Liver (tissue), 8 donors: ENCODE measurements at regions not wholly inside any gene's neighbourhood (a gene's known extent, or its start where the extent isn't known, plus 50 kb on each side); places are given as distances from the start of the nearest gene placed in this dataset.

Experiments used
- DNase-seq: peaks from one replicate; pipeline ENCODE4 v3.0.0-alpha.2; 2017; ENCODE audit warnings: low spot score
- H3K27ac ChIP-seq, 2 donors: one replicate each; pipeline ENCODE4 v1.7.0; 2013; ENCODE audit warnings: inconsistent platforms in 2 of 2, low read length in 2 of 2, control low read depth in 1 of 2, low read depth in 1 of 2, mild to moderate bottlenecking in 1 of 2
- H3K27me3 ChIP-seq, 4 donors: one replicate each; pipeline versions ENCODE4 v1.6.1 to v1.7.0; 2013; ENCODE audit warnings: low read length in 3 of 4, inconsistent platforms in 1 of 4, mild to moderate bottlenecking in 1 of 4, moderate library complexity in 1 of 4; ENCODE audit not compliant: control insufficient read depth in 4 of 4, insufficient read depth in 4 of 4
- H3K36me3 ChIP-seq, 4 donors: one replicate each; pipeline versions ENCODE4 v1.6.1 to v1.7.0; 2013; ENCODE audit warnings: low read length in 3 of 4, mild to moderate bottlenecking in 3 of 4, low read depth in 1 of 4, moderate library complexity in 1 of 4; ENCODE audit not compliant: control insufficient read depth in 4 of 4, insufficient read depth in 3 of 4
- H3K4me1 ChIP-seq, 4 donors: one replicate each; pipeline versions ENCODE4 v1.6.1 to v1.7.0; 2013; ENCODE audit warnings: low read length in 3 of 4, mild to moderate bottlenecking in 3 of 4, moderate library complexity in 1 of 4; ENCODE audit not compliant: control insufficient read depth in 4 of 4, insufficient read depth in 4 of 4
- H3K4me3 ChIP-seq, 3 donors: one replicate each; pipeline versions ENCODE4 v1.6.1 to v1.7.0; 2013; ENCODE audit warnings: low read length in 3 of 3, control low read depth in 1 of 3, low read depth in 1 of 3, mild to moderate bottlenecking in 1 of 3
- H3K9ac ChIP-seq, 2 donors: one replicate each; pipeline ENCODE4 v1.7.0; 2013; ENCODE audit warnings: low read length in 2 of 2, mild to moderate bottlenecking in 2 of 2, moderate library complexity in 2 of 2, control low read depth in 1 of 2, low read depth in 1 of 2
- H3K9me3 ChIP-seq, 4 donors: one replicate each; pipeline versions ENCODE4 v1.6.1 to v1.7.0; 2013; ENCODE audit warnings: low read length in 3 of 4; ENCODE audit not compliant: control insufficient read depth in 4 of 4
- EGR1 ChIP-seq, 2 donors: IDR thresholded peaks; 2 replicates each; pipeline ENCODE4 v1.6.1; 2016 to 2018; ENCODE audit warnings: antibody characterized with exemption in 2 of 2, low read depth in 2 of 2
- FOXA1 ChIP-seq: IDR thresholded peaks from 2 replicates; pipeline ENCODE4 v1.6.1; 2016; ENCODE audit warnings: antibody characterized with exemption
- FOXA2 ChIP-seq: IDR thresholded peaks from 2 replicates; pipeline ENCODE4 v1.6.1; 2016; ENCODE audit warnings: antibody characterized with exemption
- GABPA ChIP-seq, 2 donors: IDR thresholded peaks in 1 of 2; conservative IDR thresholded peaks in 1 of 2; 2 replicates each; pipeline ENCODE4 v1.6.1; 2016; ENCODE audit warnings: antibody characterized with exemption in 2 of 2, mild to moderate bottlenecking in 1 of 2, moderate library complexity in 1 of 2
- HNF4A ChIP-seq, 2 donors: conservative IDR thresholded peaks; 2 replicates each; pipeline ENCODE4 v1.6.1; 2016; ENCODE audit warnings: antibody characterized with exemption in 2 of 2, mild to moderate bottlenecking in 2 of 2
- HNF4G ChIP-seq: IDR thresholded peaks from 2 replicates; pipeline ENCODE4 v1.6.1; 2016; ENCODE audit warnings: antibody characterized with exemption
- JUND ChIP-seq, 2 donors: IDR thresholded peaks; 2 replicates each; pipeline ENCODE4 v1.6.1; 2016; ENCODE audit warnings: antibody characterized with exemption in 2 of 2
- RAD21 ChIP-seq, 2 donors: IDR thresholded peaks; 2 replicates each; pipeline ENCODE4 v1.6.1; 2016; ENCODE audit warnings: antibody characterized with exemption in 2 of 2, mild to moderate bottlenecking in 2 of 2
- RXRA ChIP-seq, 2 donors: IDR thresholded peaks; 2 replicates each; pipeline ENCODE4 v1.6.1; 2017 to 2018; ENCODE audit warnings: antibody characterized with exemption in 2 of 2, mild to moderate bottlenecking in 1 of 2
- TAF1 ChIP-seq: conservative IDR thresholded peaks from 2 replicates; pipeline ENCODE4 v1.6.1; 2016; ENCODE audit warnings: antibody characterized with exemption, mild to moderate bottlenecking
- WGBS: extraction: QIAGEN DNeasy Blood & Tissue Kit; methylation state at CpG from one replicate; pipeline ENCODE4 v1.1.7; 2013; 5-methylcytosine and 5-hydroxymethylcytosine counted together
- TF ChIP-seq, protein P1 (sequence below): IDR thresholded peaks from 2 replicates; pipeline ENCODE4 v1.6.1; 2016; ENCODE audit warnings: antibody characterized with exemption
- TF ChIP-seq, protein P2 (sequence below): fragments of 150-350 bp; IDR thresholded peaks from 2 replicates; pipeline ENCODE4 v1.5.1; 2017; ENCODE audit warnings: improper control_type of control experiment, low read depth, low read length; ENCODE audit not compliant: missing input control
- TF ChIP-seq, protein P3 (sequence below): IDR thresholded peaks from 2 replicates; pipeline ENCODE4 v1.6.1; 2016; ENCODE audit warnings: antibody characterized with exemption, mild to moderate bottlenecking
- TF ChIP-seq, protein P4 (sequence below): IDR thresholded peaks from 2 replicates; pipeline ENCODE4 v1.6.1; 2016; ENCODE audit warnings: antibody characterized with exemption
- donor health status: healthy.
- donor health status: healthy.
- donor health status: healthy.
- donor health status: healthy.
- donor health status: healthy.

DNA sequence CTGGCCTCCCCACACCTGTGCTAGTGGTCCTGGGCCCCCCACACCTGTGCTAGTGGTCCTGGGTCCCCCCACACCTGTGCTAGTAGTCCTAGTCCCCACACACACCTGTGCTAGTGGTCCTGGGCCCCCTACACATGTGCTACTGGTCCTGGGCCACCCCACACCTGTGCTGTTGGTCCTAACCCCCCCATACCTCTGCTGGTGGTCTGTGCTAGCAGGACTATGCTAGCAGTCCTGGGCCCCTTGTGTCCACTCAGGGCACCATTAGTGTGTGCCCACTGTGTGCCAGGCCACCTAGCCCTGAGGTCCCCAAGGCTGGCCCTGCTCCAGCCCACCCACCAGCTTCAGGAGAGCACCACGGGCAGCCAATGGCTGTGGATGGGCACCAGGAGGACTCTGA, 558.2 kb upstream of the SALL3 start:
- Histone ChIP-seq H3K4me3 (no peak overlapping the region), H3K36me3 (peaks cover 0 to 1% (median 0%) of the 10 kb centered on the region in 4 donors), H3K4me1 (no peaks in the 10 kb centered on the region), H3K9me3 (no peaks in the 10 kb centered on the region), H3K27me3 (peaks cover 0 to 2% (median 0%) of the 10 kb centered on the region in 4 donors), H3K9ac (no peak overlapping the region), H3K27ac (no peak overlapping the region)
- 61% methylated on average over 1 of the region's 1 CpG for WGBS
- DNase-seq: no peak
- TF ChIP-seq, protein P1, sequence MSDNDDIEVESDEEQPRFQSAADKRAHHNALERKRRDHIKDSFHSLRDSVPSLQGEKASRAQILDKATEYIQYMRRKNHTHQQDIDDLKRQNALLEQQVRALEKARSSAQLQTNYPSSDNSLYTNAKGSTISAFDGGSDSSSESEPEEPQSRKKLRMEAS: no peak

DNA sequence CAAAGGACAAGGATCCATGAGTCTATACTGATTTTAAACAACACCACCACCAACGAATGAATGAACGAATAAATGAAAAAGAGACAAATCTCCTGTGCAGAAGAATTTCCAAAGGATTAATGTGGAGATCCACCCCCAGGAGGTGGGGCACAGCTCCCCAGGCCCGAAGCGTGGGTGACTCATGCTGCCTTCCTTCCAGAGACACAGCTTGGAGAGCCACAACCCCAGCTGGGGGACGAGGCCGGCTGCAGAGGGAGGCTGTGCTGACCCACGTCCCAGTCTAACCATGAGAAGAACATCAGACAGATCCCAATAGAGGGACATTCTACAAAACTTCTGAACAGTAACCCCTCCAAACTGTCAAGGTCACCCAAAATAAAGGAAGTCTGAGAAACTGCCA, 557.3 kb upstream of the SALL3 start:
- 69% methylated on average over 7 of the region's 7 CpGs for WGBS
- Histone ChIP-seq H3K27me3 (peaks cover 0 to 2% (median 0%) of the 10 kb centered on the region in 4 donors), H3K4me1 (no peaks in the 10 kb centered on the region), H3K9ac (no peak overlapping the region), H3K9me3 (no peaks in the 10 kb centered on the region), H3K36me3 (peaks cover 0 to 1% (median 0%) of the 10 kb centered on the region in 4 donors), H3K4me3 (no peak overlapping the region), H3K27ac (no peak overlapping the region)
- TF ChIP-seq FOXA1 (no peak), EGR1 (IDR thresholded peaks at IDR 0.05; ENCODE audit: low read depth in 2 of 2) (no peak), FOXA2 (no peak), RAD21 (IDR thresholded peaks at IDR 0.05) (no peak), GABPA (IDR thresholded peaks at IDR 0.05 in 1 of 2, conservative IDR thresholded peaks at IDR 0.05 in 1 of 2) (no peak), HNF4A (conservative IDR thresholded peaks at IDR 0.05) (no peak), HNF4G (no peak), RXRA (IDR thresholded peaks at IDR 0.05) (no peak), JUND (IDR thresholded peaks at IDR 0.05) (no peak), TAF1 (no peak)
- TF ChIP-seq, protein P2, sequence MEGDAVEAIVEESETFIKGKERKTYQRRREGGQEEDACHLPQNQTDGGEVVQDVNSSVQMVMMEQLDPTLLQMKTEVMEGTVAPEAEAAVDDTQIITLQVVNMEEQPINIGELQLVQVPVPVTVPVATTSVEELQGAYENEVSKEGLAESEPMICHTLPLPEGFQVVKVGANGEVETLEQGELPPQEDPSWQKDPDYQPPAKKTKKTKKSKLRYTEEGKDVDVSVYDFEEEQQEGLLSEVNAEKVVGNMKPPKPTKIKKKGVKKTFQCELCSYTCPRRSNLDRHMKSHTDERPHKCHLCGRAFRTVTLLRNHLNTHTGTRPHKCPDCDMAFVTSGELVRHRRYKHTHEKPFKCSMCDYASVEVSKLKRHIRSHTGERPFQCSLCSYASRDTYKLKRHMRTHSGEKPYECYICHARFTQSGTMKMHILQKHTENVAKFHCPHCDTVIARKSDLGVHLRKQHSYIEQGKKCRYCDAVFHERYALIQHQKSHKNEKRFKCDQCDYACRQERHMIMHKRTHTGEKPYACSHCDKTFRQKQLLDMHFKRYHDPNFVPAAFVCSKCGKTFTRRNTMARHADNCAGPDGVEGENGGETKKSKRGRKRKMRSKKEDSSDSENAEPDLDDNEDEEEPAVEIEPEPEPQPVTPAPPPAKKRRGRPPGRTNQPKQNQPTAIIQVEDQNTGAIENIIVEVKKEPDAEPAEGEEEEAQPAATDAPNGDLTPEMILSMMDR: no peak
- TF ChIP-seq, protein P3, sequence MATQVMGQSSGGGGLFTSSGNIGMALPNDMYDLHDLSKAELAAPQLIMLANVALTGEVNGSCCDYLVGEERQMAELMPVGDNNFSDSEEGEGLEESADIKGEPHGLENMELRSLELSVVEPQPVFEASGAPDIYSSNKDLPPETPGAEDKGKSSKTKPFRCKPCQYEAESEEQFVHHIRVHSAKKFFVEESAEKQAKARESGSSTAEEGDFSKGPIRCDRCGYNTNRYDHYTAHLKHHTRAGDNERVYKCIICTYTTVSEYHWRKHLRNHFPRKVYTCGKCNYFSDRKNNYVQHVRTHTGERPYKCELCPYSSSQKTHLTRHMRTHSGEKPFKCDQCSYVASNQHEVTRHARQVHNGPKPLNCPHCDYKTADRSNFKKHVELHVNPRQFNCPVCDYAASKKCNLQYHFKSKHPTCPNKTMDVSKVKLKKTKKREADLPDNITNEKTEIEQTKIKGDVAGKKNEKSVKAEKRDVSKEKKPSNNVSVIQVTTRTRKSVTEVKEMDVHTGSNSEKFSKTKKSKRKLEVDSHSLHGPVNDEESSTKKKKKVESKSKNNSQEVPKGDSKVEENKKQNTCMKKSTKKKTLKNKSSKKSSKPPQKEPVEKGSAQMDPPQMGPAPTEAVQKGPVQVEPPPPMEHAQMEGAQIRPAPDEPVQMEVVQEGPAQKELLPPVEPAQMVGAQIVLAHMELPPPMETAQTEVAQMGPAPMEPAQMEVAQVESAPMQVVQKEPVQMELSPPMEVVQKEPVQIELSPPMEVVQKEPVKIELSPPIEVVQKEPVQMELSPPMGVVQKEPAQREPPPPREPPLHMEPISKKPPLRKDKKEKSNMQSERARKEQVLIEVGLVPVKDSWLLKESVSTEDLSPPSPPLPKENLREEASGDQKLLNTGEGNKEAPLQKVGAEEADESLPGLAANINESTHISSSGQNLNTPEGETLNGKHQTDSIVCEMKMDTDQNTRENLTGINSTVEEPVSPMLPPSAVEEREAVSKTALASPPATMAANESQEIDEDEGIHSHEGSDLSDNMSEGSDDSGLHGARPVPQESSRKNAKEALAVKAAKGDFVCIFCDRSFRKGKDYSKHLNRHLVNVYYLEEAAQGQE: no peak
- TF ChIP-seq, protein P4, sequence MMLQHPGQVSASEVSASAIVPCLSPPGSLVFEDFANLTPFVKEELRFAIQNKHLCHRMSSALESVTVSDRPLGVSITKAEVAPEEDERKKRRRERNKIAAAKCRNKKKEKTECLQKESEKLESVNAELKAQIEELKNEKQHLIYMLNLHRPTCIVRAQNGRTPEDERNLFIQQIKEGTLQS: no peak
- DNase-seq: no peak
